ENCODE measurements at regions not wholly inside any gene's neighbourhood (a gene's known extent, or its start where the extent isn't known, plus 50 kb on each side); places are given as distances from the start of the nearest gene placed in this dataset.

GRCh38 chr3:26406636-26407035 is 215.9 kb upstream of the LRRC3B start:
- TF ChIP-seq CTCF (IDR thresholded peaks at IDR 0.05; ENCODE audit: poor library complexity, severe bottlenecking): no peak
- no peak for TF ChIP-seq EP300 (conservative IDR thresholded peaks at IDR 0.05; ENCODE audit: poor library complexity, severe bottlenecking)
- TF ChIP-seq POLR2AphosphoS5 (IDR thresholded peaks at IDR 0.05): no peak
- TF ChIP-seq EZH2 (IDR thresholded peaks at IDR 0.05; ENCODE audit: borderline replicate concordance, insufficient read depth, low read length, poor library complexity, severe bottlenecking): no peak
- no peak for TF ChIP-seq REST (IDR thresholded peaks at IDR 0.05; ENCODE audit: borderline replicate concordance)
- no peak for TF ChIP-seq TAF1 (IDR thresholded peaks at IDR 0.05; ENCODE audit: low read depth)

Data from neural cell (in vitro differentiated cells).